Hepatocyte (in vitro differentiated cells): ENCODE measurements at regions not wholly inside any gene's neighbourhood (a gene's known extent, or its start where the extent isn't known, plus 50 kb on each side); places are given as distances from the start of the nearest gene placed in this dataset.

Source experiments
- DNase-seq: peaks from one replicate; pipeline ENCODE4 v3.0.0-alpha.2; 2016; ENCODE audit warnings: low spot score
- H2AFZ ChIP-seq: fragments of 200-600 bp; sonication (generic); 2 replicates; pipeline ENCODE4 v1.6.0; 2016; ENCODE audit warnings: antibody characterized with exemption, mild to moderate bottlenecking
- H3K27ac ChIP-seq: fragments of 200-600 bp; sonication (generic); 2 replicates; pipeline ENCODE4 v1.5.1; 2016; ENCODE audit warnings: mild to moderate bottlenecking
- H3K27me3 ChIP-seq: fragments of 200-600 bp; sonication (generic); 2 replicates; pipeline ENCODE4 v1.6.1; 2016
- H3K36me3 ChIP-seq: fragments of 200-600 bp; sonication (generic); replicated peaks from 2 replicates; pipeline ENCODE4 v1.5.1; 2016; ENCODE audit warnings: low read depth; ENCODE audit not compliant: insufficient read depth
- H3K4me1 ChIP-seq: fragments of 200-600 bp; sonication (generic); 2 replicates; pipeline ENCODE4 v1.5.1; 2016; ENCODE audit warnings: mild to moderate bottlenecking, moderate library complexity; ENCODE audit not compliant: insufficient read depth
- H3K4me2 ChIP-seq: fragments of 200-600 bp; sonication (generic); 2 replicates; pipeline ENCODE4 v1.6.0; 2016
- H3K4me3 ChIP-seq: fragments of 200-600 bp; sonication (generic); 2 replicates; pipeline ENCODE4 v1.5.1; 2016; ENCODE audit warnings: mild to moderate bottlenecking
- H3K79me2 ChIP-seq: fragments of 200-600 bp; sonication (generic); 2 replicates; pipeline ENCODE4 v1.6.0; 2017; ENCODE audit warnings: mild to moderate bottlenecking
- H3K9me2 ChIP-seq: fragments of 200-600 bp; sonication (generic); replicated peaks from 2 replicates; pipeline ENCODE4 v1.6.0; 2017; ENCODE audit warnings: mild to moderate bottlenecking; ENCODE audit not compliant: insufficient read depth
- H3K9me3 ChIP-seq: fragments of 200-600 bp; sonication (generic); 2 replicates; pipeline ENCODE4 v1.5.1; 2016; ENCODE audit warnings: low read depth, mild to moderate bottlenecking
- H4K20me1 ChIP-seq: fragments of 200-600 bp; sonication (generic); 2 replicates; pipeline ENCODE4 v1.6.0; 2016; ENCODE audit warnings: mild to moderate bottlenecking; ENCODE audit not compliant: insufficient read depth, poor library complexity, severe bottlenecking
- EZH2 ChIP-seq: fragments of 200-600 bp; sonication (generic); IDR thresholded peaks from 2 replicates; pipeline ENCODE4 v1.6.1; 2016; ENCODE audit warnings: antibody characterized with exemption, mild to moderate bottlenecking, borderline replicate concordance
- EZH2phosphoT487 ChIP-seq: fragments of 200-600 bp; sonication (generic); IDR thresholded peaks from one replicate; pipeline ENCODE4 v1.6.1; 2018; ENCODE audit warnings: antibody characterized with exemption, mild to moderate bottlenecking, low read depth, moderate library complexity; ENCODE audit not compliant: unreplicated experiment, severe bottlenecking
- WGBS: methylation state at CpG from one replicate; pipeline ENCODE4 v1.1.6; 2016; ENCODE audit warnings: low lambda C conversion rate; ENCODE audit errors: missing lambda C conversion rate; 5-methylcytosine and 5-hydroxymethylcytosine counted together
- TF ChIP-seq, protein P1 (sequence below): fragments of 200-600 bp; sonication (generic); IDR thresholded peaks from 2 replicates; pipeline ENCODE4 v1.5.1; 2016; ENCODE audit warnings: antibody characterized with exemption, mild to moderate bottlenecking; ENCODE audit not compliant: poor library complexity

- Histone ChIP-seq H3K27ac (peak overlapping the region; percentile 85), H3K9me2 (no peaks in the 10 kb centered on the region), H3K4me2 (peak overlapping the region; percentile 27), H3K36me3 (no peaks in the 10 kb centered on the region), H3K4me3 (no peak overlapping the region), H3K9me3 (no peaks in the 10 kb centered on the region), H4K20me1 (no peaks in the 10 kb centered on the region), H2AFZ (no peak overlapping the region), H3K27me3 (no peaks in the 10 kb centered on the region), H3K79me2 (no peaks in the 10 kb centered on the region), H3K4me1 (peaks cover 17% of the 10 kb centered on the region)
- DNase-seq: peak; percentile 55
- TF ChIP-seq EZH2phosphoT487 (no peak), EZH2 (no peak)
- TF ChIP-seq, protein P1, sequence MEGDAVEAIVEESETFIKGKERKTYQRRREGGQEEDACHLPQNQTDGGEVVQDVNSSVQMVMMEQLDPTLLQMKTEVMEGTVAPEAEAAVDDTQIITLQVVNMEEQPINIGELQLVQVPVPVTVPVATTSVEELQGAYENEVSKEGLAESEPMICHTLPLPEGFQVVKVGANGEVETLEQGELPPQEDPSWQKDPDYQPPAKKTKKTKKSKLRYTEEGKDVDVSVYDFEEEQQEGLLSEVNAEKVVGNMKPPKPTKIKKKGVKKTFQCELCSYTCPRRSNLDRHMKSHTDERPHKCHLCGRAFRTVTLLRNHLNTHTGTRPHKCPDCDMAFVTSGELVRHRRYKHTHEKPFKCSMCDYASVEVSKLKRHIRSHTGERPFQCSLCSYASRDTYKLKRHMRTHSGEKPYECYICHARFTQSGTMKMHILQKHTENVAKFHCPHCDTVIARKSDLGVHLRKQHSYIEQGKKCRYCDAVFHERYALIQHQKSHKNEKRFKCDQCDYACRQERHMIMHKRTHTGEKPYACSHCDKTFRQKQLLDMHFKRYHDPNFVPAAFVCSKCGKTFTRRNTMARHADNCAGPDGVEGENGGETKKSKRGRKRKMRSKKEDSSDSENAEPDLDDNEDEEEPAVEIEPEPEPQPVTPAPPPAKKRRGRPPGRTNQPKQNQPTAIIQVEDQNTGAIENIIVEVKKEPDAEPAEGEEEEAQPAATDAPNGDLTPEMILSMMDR: no peak
- WGBS: 41% methylated on average over 3 of the region's 3 CpGs
Observed at GRCh38 chr6:47094241-47094925, 52.3 kb upstream of the ADGRF1 start.

DNA sequence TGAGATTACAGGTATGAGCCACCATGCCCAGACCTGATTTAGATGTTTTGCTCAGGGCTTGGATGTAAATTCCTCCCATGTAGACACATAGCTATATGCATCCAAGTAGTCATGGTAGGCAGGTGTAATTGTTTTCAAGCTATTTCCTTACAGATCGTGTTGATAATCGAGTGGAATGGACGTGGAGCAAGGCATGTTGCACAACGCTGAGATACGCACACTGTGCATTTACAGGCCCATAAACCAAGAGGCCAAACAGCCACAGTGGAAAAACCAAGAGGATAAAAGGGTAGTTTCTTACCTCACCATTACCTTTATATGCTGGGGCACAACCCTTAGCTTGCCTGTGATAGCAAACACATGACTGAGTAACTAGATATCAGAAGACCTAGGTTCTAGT lies 51.0 kb upstream of the ADGRF1 start:
- no peaks in the 10 kb centered on the region for H3K27me3 ChIP-seq
- TF ChIP-seq EZH2phosphoT487: no peak
- TF ChIP-seq, protein P1: no peak
- TF ChIP-seq EZH2: no peak
- H2AFZ ChIP-seq: no peak overlapping the region
- H3K9me2 ChIP-seq: no peaks in the 10 kb centered on the region
- H4K20me1 ChIP-seq: no peaks in the 10 kb centered on the region
- no peak overlapping the region for H3K4me2 ChIP-seq
- no peaks in the 10 kb centered on the region for H3K9me3 ChIP-seq
- H3K4me1 ChIP-seq: peaks cover 17% of the 10 kb centered on the region
- no peaks in the 10 kb centered on the region for H3K79me2 ChIP-seq
- H3K27ac ChIP-seq: peak overlapping the region; percentile 85
- DNase-seq: peak; percentile 66
- no peak overlapping the region for H3K4me3 ChIP-seq
- WGBS: 60% methylated on average over 5 of the region's 5 CpGs
- no peaks in the 10 kb centered on the region for H3K36me3 ChIP-seq

GRCh38 chr6:47091886-47092668 lies 49.9 kb upstream of the ADGRF1 start:
- H3K79me2 ChIP-seq: no peaks in the 10 kb centered on the region
- no peak overlapping the region for H3K4me2 ChIP-seq
- TF ChIP-seq EZH2phosphoT487 (no peak), EZH2 (no peak)
- TF ChIP-seq, protein P1: no peak
- DNase-seq: no peak
- H2AFZ ChIP-seq: no peak overlapping the region
- H3K27ac ChIP-seq: peak overlapping the region; percentile 26
- H3K9me3 ChIP-seq: no peaks in the 10 kb centered on the region
- H3K4me3 ChIP-seq: no peak overlapping the region
- no peaks in the 10 kb centered on the region for H3K36me3 ChIP-seq
- 63% methylated on average over 4 of the region's 4 CpGs for WGBS
- H4K20me1 ChIP-seq: no peaks in the 10 kb centered on the region
- no peaks in the 10 kb centered on the region for H3K9me2 ChIP-seq
- peaks cover 17% of the 10 kb centered on the region for H3K4me1 ChIP-seq
- no peaks in the 10 kb centered on the region for H3K27me3 ChIP-seq
